Activated CD8-positive, alpha-beta memory T cell treated with anti-CD3 and anti-CD28 coated beads, Interleukin-2, amount 50 U/mL, for 48 hours (primary cell): ENCODE measurements at regions not wholly inside any gene's neighbourhood (a gene's known extent, or its start where the extent isn't known, plus 50 kb on each side); places are given as distances from the start of the nearest gene placed in this dataset.
"Not testable (repeated sequence)": the region's sequence is repeated elsewhere in the genome, so short reads cannot be mapped to it uniquely, and the experiment has no call there.

Experiments used
- DNase-seq: peaks from one replicate; pipeline ENCODE4 v3.0.0-alpha.2; 2020

- DNase-seq, result no peak
Measured at GRCh38 chr11:135009125-135009524, 597.1 kb upstream of the B3GAT1 start.

- DNase-seq, result no peak
Measured at GRCh38 chr11:135008412-135008811, 596.4 kb upstream of the B3GAT1 start.

- no peak for DNase-seq
Measured at GRCh38 chr11:135008001-135008405, 596.0 kb upstream of the B3GAT1 start.

DNA sequence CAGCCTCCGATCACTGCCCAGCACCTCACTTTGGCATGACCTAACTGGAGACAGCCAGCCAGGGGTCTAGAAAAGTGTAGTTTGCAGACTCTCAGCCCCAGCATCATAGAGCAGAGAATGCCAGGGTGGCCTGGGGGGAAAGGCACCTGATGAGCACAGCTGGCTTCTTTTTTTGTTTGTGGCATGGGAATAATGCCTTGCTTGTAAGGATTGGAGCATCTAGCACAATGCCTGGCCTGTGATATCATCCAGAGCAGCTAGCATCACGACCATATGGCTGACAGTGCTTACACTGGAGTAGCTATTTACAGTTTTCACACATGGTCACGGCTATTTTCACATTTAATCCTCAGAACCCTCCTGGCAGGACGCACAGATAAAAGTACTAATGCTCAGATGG, 594.8 kb upstream of the B3GAT1 start:
- DNase-seq, result no peak

DNA sequence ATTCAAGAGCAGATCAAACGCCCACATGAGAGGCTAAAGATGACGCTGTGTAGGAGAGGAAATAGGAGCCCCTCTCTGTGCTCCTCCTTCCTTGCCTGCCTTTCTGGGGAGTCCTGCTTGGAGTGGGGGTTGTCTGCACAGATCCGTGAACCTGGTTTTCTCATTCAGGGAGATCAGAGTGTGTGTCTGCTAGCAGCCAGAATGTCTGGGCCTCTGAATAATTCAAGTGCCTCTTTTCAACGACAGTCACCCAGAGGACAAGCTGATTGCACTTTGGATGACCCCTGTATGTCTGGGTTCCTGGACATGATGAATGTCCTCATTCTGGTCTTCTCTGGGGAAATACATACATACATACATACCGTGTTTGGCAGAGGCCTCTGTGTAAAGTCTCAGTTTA, 592.5 kb upstream of the B3GAT1 start:
- no peak for DNase-seq

- DNase-seq, result no peak
Measured at GRCh38 chr11:135002236-135002635, 590.2 kb upstream of the B3GAT1 start.

GRCh38 chr11:135001581-135001980, 589.5 kb upstream of the B3GAT1 start:
- no peak for DNase-seq

- DNase-seq, result not testable (repeated sequence)
Measured at GRCh38 chr11:135001065-135001464, 589.0 kb upstream of the B3GAT1 start.

DNA sequence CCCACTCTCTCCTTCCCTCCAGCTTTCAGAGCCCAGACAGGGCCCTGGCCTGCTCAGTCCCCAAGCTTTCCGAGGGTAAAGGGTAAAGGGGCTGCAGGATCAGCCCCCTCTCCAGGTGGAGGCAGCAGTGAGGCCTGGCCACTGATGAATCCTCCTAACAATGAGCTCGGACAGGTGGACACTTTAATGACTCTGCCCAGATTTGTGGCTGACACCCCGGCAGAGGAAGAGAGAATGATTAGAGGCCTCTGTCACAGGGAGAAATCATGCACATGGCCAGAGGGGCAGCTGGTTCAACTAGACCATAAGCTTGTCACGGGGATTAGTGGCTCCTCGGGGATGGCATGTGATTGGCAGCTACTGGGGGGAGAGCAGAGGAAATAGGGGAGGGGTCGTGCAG, 587.5 kb upstream of the B3GAT1 start:
- no peak for DNase-seq

GRCh38 chr11:134997652-134998320, 585.7 kb upstream of the B3GAT1 start:
- no peak for DNase-seq

- no peak for DNase-seq
Measured at GRCh38 chr11:134995741-134996140, 583.7 kb upstream of the B3GAT1 start.

- no peak for DNase-seq
Measured at GRCh38 chr11:134994431-134994830, 582.4 kb upstream of the B3GAT1 start.

GRCh38 chr11:134993691-134994243, 581.7 kb upstream of the B3GAT1 start:
- DNase-seq, result no peak

GRCh38 chr11:134992981-134993380, 580.9 kb upstream of the B3GAT1 start:
- no peak for DNase-seq

- no peak for DNase-seq
Measured at GRCh38 chr11:134988495-134988894, 576.5 kb upstream of the B3GAT1 start.

DNA sequence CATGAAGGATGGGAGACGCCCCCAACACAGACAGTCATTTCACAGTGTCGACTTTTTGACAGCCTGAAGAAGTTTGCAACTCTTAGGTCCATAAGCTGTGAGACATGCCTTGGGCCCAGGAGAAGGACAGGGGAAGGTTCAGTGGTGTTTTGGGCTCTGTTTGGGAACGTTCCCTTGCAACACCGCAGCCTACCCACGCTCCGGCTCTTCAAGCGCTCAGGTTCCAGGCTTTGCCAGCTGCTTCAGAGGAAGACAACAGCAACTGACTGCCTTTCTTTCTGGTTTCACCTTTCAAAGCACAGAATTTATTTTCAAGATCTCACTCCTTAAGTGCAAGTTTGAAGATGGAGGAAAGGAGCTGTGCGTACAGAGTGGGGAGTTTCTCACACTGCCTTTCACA, 575.8 kb upstream of the B3GAT1 start:
- no peak for DNase-seq

GRCh38 chr11:134987223-134987768, 575.3 kb upstream of the B3GAT1 start:
- no peak for DNase-seq

GRCh38 chr11:134984421-134984820, 572.4 kb upstream of the B3GAT1 start:
- DNase-seq, result no peak

- DNase-seq, result not testable (repeated sequence)
Measured at GRCh38 chr11:134982432-134982831, 570.4 kb upstream of the B3GAT1 start.

DNA sequence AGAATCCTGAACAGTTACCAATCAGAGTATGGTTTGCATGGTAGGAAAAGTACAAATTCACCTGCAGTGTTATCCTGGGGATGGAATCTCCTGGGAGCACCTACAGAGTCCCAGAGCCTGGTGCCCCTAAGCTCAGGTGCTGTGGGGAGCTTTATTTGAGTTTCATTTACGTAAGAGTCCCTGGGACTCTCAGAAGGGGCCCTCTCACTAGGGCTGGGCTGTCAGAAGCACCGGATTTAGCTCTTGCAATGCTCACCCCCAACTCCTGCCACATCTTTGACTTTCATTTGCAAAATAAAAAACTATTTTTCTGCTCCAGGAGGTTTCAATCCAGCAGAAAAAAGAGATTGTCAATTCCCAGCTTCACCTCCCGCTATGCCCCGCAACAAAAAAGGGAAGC, 569.8 kb upstream of the B3GAT1 start:
- DNase-seq, result no peak

DNA sequence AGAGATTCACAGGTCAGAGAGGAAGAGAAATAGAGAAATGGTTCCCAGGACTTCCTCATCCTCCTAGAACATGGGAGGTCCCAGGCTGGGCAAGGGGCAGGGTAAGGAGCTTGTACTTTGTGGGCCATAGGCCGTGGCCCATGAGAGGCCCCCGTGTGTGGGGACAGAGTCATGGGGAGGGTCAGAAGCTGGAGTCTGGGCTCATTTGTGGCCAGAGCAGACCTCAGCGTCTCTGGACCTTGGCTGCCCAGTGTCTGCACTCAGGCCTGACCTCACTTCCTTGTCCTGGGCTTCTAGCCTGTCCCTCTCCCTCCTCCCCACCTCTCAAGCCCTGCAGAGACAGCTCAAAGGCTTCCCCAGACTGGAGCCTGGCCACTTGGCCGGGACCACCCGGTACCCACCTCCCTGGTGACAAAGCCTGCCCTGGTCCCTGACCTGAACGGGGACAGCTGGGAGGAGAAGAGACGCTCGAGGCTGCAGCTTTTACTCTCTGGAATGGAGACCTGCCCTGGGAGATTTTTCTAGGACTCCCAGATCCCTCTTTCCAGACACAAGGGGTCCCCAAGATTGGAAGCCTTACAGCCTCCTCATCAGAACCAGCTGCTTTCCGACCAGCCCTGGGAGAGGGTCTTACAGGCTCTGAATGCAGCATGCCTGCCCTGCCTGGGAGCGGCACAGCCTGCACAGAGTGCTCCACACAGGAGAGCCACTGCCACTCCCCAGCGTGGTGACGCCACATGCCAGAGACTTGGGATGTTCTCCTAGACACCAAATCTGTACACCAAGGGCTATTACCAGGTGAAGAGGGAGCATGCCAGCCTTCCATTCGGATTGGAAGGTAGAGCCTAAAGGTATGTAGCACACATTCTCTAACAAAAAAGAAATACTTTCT, 569.0 kb upstream of the B3GAT1 start:
- DNase-seq, result no peak

DNA sequence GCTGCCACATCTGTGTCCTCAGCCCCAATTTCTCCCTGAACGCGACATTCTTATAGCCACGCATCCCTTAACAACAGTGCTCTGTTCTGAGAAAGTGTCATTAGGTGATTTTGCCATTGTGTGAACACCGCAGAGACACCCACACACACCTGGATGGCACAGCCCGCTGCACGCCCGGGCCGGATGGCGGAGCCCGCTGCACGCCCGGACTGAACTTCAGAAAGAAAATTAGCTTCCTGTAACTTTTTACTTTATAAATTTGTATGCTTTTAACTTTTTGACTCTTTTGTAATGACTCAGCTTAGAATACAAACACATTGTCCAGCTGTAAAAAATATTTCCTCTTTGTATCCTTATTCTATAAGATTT, 567.0 kb upstream of the B3GAT1 start:
- DNase-seq, result not testable (repeated sequence)

- no peak for DNase-seq
Measured at GRCh38 chr11:134978388-134979088, 566.5 kb upstream of the B3GAT1 start.
